GM21737 (cell line): ENCODE measurements at regions not wholly inside any gene's neighbourhood (a gene's known extent, or its start where the extent isn't known, plus 50 kb on each side); places are given as distances from the start of the nearest gene placed in this dataset.

Experiments
- ATAC-seq: cut with Tn5 transposase; IDR thresholded peaks from one replicate; pipeline ENCODE4 v1.9.1; 2021; ENCODE audit warnings: mild to moderate bottlenecking, moderate library complexity; ENCODE audit not compliant: unreplicated experiment

DNA sequence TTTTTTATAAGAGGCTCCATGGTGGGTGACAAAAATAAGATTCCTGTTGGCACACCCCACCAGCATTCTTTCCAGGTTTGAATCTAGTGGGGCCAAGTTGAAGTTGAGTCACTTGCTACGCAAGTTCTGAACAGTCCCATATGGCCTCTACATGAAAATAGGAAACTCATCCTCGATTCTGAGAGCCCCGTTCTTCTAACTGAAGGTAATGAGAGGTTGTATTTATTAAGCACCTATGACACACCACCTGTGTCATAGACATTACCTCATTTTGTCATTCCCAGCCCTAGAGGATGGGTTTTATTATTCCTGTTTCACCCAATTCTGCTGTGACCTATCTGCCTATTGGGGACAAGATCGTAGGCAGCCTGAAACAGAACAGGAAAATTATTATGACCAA lies 131.7 kb downstream of the ACTL7B start:
- no peak for ATAC-seq

DNA sequence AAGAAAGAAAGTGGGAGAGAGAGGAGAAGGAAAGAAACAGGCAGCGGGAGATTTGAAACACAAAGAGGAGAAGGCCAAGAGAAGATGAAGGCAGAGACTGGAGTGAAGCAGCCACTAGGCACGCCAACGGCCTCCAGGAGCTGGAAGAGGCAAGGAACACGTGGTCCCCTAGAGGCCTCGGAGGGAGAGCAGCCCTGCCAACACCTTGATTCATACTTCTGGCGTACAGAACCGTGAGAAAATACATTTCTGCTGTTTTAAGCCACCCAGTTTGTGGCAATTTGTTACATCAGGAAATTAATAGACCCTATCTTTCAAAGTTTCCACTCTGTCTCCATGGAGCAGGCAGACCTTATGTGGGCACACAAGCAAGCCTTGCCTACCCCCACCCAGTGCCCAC lies 133.4 kb downstream of the ACTL7B start:
- ATAC-seq: no peak

DNA sequence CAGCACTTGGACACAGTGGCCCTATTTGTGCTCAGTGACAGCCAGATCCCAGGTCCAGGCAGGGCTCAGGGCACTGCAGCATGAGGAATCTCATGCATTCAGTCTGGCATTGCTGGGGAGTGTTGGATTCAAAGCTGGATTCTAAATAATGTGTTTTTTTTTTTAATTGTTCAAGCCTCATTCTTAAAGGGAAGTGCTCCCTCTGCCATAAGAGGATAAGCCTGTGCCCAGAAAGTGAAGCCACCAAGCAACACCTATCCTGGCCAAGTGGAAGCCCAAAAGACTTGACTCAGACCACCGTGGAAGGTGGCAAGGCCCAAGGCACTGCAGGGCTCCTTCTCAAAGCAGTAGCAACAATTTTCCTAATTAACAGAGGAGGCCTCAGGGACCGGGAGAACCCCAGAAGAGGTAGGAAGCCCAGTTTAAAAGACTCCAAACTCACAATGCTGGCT lies 135.6 kb downstream of the ACTL7B start:
- ATAC-seq: no peak

DNA sequence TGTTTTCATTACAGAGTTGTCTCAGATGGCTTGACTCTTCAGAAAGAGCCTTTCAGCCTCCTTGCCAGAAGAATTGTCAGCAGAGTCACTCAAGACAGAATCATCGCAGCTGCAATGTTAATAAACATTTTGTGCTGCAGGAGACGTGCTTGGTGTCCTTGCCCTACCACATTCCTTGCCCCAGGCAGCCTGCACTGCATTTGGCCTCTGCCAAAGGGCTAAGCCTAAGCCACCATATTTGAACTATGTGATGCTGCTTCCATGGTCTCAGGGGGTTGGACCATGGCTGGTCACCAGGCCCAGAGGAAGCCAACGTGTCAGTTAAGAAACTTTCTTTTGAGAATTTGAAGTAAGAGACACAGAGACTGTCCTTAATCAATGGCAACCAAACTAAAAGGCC lies 145.4 kb downstream of the ACTL7B start:
- no peak for ATAC-seq

DNA sequence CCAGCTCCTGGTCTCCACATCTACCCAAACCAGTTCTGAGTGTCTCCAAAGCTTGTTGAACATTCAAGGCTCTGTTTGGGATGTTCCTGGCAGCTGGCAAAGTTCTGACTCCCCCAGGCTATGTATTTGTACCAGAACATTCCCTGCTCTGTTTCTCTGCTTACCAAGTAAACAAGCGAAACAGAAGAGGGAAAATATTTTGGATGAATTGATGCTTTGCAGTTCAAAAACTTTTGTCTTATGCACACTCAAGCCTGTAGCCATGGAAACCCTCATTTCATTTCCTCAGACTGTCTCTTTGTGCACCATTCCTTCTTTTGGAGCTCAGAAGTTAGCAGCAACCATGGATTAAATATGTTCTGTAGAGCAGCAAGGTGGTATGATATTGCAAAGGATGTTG lies 145.8 kb downstream of the ACTL7B start:
- no peak for ATAC-seq

DNA sequence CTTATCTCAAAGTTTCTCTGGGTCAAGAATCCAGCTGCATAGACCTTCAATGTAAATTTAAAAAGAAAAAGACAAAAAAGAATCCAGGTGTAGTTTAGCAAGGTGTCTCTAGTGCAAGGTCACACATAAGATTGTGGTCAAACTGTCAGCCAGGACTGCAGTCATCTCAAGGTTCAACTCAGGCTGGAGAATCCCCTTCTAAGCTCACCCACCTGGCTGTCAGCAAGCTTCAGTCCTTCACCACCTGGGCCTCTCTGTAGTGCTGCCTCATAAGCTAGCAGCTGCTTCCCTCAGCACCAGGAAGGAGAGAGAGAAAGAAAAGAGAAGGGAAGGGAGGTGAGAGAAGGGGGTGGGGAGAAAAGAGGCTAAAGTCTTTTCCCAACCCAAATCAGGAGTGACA lies 146.7 kb downstream of the ACTL7B start:
- ATAC-seq: no peak

DNA sequence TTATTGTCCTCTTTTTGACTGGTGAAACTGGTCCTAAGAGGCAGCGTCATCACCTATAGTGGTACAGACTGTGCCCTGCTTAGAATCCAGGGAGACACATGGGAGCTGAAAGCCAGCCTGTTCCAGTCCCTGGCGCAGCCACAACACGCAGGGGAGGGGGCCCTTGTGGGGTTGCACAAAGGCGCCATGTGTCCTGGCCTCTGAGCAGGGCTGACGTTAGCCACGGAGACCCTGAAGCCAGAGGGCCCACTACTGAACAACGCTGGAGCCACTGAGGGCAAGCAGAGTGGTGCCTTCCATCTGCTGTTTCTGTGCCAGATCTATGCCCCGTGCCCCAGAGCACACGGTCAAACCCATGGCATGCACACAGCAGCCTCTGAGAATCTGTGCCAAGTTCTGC lies 147.3 kb downstream of the ACTL7B start:
- ATAC-seq: no peak

DNA sequence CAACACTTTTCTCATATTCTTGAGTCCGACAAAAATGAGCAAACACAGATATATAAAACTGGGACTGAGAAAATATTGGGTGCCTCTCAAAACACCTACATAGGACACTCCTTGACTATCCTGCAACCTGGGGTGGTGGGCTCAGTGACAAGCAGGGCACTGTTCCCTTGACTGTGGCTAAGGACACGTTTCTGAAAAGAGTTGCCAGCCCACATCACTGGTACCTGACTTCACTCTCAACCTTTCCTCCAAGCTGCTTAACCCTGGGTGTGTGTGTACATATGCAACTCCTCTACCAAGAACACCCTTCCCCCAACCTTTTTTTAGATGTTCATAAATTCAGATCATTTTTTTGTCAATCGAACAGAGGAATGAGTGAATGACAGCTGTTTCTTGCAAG lies 148.7 kb downstream of the ACTL7B start:
- no peak for ATAC-seq

DNA sequence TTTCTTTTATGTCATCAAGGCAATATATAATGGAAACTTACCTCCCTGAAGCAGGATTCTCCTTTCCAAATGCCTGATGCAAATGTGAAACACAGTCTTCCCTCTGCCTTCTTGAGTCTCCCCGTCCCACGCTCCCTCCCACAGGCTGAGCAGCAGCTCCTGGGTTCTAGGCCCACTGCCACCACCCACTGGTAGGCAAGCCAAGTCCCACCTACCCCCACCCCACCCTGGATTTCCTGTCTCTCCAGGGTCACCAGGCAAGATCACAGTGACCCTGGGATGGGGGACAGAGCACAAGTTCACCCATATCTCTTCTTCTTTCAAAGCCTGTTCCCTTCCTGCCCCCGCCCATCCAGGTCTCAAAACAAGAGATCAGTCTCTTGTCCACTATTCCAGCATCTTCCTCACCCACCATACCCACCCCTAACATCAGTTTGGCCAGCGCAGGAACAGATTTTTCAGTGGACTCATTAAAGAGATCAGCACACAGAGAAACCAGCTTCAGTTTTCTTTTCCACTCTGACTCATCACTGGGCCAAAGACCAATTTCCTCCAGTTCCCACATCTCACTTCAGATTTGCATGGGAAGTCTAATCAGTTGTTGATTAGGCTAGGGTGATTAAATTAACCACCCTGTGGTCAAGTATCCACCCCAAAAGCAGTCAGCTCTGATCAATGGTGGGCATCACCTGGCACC lies 151.5 kb downstream of the ACTL7B start:
- no peak for ATAC-seq

DNA sequence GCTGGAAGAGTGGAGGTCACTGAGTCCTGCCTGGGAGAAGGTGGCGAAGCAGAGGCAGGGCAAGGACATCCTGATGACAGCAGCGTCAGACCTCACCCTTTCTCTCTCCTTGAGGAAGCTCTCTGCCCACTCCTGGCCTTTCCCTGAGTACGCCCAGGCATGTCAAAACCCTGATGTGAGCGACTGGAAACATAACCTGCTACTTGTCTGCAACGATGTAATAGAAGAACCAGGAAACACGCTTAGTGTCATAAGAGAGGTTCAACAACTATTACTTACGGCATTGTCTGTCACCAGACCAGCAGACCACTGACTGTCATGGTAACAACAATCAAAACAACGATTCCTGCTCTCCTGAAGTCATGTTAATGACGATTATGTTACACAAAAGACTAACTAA lies 152.4 kb downstream of the ACTL7B start:
- ATAC-seq: no peak

DNA sequence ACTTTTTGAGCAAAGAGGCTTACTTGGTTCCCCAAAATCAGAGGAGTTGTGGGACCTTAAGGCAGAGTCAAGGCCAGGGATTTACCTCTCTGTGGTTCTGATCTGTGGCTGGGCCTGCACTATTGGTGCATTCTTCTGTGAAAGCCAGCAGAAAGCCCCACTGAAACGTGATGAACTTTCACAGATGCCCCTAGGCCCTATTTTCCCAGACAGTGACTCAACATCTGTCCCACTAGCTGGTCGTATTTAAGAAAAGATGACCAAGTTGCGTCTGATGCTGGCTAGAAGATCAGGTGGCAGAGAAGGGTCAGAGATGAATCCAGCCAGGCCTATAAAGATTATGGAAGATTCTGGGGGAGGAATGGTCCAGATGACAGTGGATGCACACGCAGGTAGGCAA lies 153.1 kb downstream of the ACTL7B start:
- no peak for ATAC-seq

DNA sequence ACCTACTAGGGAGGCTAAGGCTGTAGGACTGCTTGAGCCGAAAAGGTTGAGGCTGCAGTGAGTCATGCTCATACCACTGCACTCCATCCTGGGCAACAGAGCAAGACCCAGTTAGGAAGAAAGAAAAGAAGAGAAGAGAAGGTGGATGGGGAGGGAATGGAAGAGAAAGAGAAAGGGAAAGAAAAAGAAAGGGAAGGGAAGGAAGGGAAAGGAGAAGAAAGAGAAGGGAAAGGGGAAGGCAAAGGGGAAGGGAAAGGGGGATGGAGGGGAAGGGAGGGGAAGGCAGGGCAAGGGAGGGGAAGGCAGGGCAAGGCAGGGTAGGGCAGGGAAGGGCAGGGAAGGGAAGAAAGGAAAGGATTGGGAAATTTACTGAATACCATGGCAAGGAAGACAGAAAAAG lies 157.0 kb downstream of the ACTL7B start:
- no peak for ATAC-seq

DNA sequence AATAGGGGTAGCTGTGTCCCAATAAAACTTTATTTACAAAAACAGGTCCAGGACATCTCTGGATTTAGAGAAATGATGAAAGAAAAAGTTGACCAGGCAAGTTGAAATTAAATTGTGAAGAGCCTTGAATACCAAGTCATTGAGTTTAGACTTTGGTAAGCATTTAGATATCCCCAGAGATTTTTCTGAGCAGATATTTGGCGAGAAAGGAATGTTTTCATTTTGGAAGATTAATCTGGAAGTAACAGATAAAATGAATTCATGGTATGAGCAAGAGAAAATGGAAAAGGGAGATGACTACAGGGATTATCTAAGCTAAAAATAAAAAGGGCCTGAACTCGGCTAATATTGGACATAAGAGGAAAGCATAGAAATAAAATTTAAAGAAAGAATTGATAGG lies 157.6 kb downstream of the ACTL7B start:
- ATAC-seq: no peak

DNA sequence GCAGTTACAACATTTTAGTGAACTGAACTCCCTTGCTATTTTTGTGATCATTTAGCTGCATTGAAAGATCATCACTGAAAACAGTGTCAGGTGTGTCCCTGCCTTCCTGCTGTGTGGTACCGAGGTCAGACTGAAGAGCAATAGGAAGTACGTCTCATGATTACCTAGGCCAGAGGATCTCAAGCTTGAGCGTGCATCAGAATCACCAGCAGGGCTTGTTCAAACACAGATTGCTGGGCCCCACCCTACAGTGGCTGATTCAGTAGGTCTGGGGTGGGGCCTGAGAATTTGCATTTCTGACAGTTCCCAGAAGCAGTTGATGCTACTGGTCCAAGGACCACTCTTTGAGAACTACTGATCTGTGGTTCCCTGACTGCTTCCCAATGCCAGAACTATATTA lies 159.6 kb downstream of the ACTL7B start:
- ATAC-seq: no peak

DNA sequence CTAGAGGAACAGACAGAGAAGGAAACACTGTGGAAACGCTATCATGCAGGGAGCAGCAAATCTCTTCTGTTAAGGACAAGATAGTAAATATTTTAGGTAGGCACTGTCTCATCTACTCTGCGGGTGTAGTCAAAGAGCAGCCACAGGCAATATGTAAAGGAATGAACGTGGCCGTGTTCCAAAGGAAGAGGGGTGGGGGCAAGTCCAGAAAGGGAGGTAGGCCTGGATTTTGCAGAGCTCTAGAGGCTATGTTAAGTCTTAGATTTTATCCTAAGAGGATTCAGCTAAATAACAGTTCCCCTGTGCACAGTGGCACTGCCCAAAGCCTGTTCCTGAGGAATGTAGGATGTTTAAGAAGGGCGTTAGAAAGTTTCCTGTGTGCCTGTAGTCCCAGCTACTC lies 161.6 kb downstream of the ACTL7B start:
- ATAC-seq: no peak

DNA sequence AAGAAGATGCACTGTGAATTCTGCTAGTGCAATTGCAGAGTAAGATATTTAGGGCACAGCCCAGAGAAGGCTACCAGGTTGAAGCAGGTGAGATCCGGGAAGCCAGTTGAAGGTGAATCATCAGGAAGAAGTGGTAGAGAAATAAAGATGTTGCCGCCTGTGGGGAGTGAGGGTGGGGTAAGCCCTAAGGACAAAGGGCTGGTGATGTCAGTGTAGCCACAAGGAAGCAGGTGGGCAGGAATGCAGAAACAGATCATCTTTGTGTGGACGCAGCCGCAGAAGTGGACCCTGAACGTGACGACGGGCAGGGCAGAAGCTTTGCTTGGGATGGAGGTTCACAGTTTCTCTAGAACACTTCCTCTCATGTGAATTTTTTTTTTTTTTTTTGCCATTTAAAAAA lies 164.2 kb downstream of the ACTL7B start:
- no peak for ATAC-seq

DNA sequence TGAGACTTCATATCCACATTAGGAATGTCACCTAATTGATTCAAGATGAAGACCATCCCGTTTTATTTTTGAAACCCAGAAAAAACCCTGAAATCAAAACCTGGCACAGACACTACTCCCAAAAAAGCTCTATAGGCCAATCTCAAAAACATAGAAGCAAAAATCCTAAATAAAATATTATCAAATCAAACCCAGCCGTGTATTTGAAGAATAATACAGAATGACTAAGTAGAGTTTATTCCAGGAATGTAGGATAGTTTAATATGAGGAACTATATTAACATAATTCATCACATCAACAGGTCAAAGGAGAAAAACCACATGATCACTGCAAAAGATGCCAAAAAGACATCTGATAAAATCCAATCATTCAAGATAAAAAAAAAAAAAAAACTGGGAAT lies 167.1 kb downstream of the ACTL7B start:
- no peak for ATAC-seq

DNA sequence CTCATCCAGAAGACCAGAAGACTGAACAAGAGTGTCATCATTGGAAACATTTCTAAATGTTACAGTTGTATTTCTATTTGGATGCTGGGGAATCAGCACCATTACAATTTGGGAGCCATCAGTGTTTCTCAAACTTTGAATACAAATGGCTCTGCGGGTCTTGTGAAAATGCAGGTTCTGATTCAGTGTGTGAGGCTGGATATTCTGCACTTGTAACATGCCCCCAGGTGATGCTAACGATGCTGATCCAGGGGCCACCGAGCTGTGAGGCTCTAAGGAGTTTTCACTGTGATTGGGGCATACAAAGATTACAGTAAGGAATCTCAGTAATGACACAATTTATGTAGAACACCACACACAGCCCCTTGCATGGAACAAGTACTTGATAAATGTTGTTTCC lies 167.7 kb downstream of the ACTL7B start:
- ATAC-seq: no peak

DNA sequence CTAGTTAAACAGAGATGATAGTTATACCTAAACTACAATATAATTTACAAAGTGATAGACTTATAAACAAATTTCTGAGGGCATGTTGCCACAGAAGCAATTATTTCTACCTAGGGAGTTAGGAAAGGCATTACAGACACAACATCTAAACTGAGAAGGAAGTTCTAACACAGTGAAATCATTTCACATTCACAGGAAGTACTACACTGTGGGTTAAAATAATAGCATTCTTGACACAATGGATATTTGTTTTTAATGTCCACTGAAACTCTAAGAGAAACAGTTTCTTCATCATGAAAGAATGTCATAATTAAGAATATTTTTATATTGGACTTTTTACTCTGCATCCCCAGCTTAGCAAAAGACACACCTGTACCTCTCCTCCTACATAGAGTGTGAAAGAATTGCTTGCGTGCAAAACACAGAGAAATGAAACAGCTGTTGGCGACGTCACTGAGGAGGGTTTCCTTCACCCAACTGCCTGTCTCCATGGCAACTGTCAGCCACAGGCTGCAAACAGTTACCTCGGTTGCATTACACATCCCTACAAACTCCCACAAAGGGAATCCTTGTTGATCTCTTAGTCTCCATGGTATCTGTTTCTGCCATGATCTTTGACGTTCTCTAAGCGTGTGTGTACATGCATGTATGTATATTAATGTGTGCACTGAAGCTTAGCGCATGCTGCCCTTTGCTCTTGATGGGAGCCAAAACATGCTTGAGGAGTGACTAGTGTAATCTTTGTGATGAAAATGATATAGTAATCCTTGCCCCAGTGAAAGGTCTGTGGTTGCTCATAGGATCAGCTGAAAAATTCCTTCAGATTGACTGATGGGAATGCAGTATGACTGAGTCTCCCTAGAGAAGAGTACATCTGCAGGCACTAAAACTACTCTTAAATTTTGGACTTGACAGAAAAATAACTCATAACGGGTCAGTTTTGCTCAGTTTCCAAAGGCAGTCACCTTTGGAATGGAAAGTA lies 168.5 kb downstream of the ACTL7B start:
- ATAC-seq: no peak

DNA sequence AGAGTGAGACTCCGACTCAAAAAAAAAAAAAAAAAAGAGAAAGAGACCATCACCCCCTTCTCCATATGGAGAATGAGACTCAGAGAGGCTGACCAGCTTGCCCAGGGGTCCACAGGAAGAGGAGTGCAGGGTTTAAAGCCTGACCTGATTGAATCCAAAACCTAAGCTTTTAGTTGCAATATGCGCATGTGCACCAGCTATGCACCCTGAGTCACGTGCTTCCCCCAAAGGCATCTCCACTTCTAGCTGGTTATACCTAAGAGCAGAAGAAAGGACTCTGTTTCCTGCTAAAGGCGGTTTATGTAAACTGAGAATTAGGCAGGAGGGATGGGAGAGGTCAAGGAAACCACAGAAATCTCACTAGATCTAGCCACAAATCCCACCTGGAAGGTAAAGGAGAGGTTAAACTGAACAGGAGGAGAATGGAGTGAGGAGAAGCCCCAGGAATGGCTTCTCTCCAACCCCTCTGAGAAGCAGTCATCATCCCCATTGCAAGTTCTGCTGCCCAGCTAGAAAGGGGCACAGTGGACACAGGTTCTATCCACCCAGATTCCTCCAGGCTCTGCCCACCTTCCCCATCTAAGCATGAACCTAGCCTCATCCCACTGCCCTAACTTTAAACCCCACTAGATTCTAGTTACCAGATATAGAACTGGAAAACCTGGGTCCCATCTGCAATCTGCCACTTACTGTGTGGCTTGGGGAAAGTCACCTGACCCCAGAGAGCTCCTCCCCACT lies 171.3 kb downstream of the ACTL7B start:
- no peak for ATAC-seq

DNA sequence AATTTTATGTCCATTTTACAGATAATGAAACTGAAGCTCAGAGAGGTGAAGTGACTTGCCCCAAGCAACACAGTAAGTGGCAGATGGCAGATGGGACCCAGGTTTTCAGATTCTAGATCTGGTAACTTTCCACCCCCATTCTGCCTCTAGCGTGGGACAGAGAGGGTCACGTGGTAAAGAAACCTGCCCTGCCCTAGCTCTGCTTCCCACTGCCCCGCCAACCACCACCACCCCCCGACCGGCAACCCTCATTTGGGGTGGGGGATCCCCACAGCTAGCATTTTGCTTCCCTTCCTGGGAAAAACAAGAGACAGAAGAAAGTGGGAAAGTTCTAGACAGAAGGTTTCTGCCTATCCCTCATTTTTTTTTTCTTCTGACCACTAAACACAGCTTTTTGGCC lies 172.5 kb downstream of the ACTL7B start:
- ATAC-seq: no peak
